Peyer's patch (tissue), 4 donors: ENCODE measurements at regions not wholly inside any gene's neighbourhood (a gene's known extent, or its start where the extent isn't known, plus 50 kb on each side); places are given as distances from the start of the nearest gene placed in this dataset.

Experiments used
- DNase-seq, 3 donors: peaks; one replicate each; pipeline ENCODE4 v3.0.0-alpha.2; 2017 to 2019
- H3K27ac ChIP-seq, 4 donors: fragments of 200-600 bp; sonication (generic); one replicate each; pipeline ENCODE4 v1.5.1; 2016 to 2019
- H3K27me3 ChIP-seq, 2 donors: fragments of 200-600 bp; sonication (generic); one replicate each; pipeline ENCODE4 v1.5.1; 2019
- H3K36me3 ChIP-seq, 3 donors: fragments of 200-600 bp; sonication (generic); one replicate each; pipeline ENCODE4 v1.5.1; 2016 to 2019
- H3K4me1 ChIP-seq, 4 donors: fragments of 200-600 bp; sonication (generic); one replicate each; pipeline ENCODE4 v1.5.1; 2016 to 2019
- H3K4me3 ChIP-seq, 4 donors: fragments of 200-600 bp; sonication (generic); 1 replicate in 3 of 4; 2 replicates in 1 of 4; pipeline ENCODE4 v1.5.1; 2016 to 2019; ENCODE audit warnings: mild to moderate bottlenecking in 1 of 4
- H3K9me3 ChIP-seq, 4 donors: fragments of 200-600 bp; sonication (generic); one replicate each; pipeline ENCODE4 v1.5.1; 2016 to 2019; ENCODE audit warnings: mild to moderate bottlenecking in 1 of 4
- CTCF ChIP-seq, 6 experiments: fragments of 450-650 bp in 4 of 6; fragments of 200-600 bp in 2 of 6; sonication (generic) in 1 of 6; IDR thresholded peaks; one replicate each; pipeline ENCODE4 v1.5.1; 2017 to 2019; ENCODE audit warnings: antibody characterized with exemption in 6 of 6, mild to moderate bottlenecking in 3 of 6, moderate library complexity in 1 of 6
- POLR2A ChIP-seq, 2 donors: fragments of 450-650 bp; IDR thresholded peaks; one replicate each; pipeline ENCODE4 v1.5.1; 2017; ENCODE audit warnings: antibody characterized with exemption in 2 of 2, mild to moderate bottlenecking in 2 of 2, moderate library complexity in 2 of 2

DNA sequence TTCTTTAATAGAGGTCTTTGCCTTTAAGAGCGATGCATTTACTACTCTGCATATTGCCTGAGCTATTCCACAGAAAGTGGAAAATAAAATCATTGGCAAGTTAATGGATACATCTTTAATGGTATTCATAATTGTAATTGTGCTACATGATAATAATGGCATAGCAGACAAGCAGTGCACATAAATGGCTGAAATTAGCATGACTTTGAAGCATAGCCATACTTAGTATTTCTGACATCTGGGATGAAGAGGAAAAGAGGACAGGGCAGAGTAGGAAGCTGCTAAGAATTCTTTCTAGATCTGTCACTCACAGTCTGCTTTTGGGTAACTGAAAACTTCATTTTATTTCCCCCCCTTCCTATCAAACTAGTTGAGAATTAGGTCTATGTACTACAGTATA lies 195.0 kb upstream of the NRIP1 start:
- Histone ChIP-seq H3K4me1 (no peaks in the 10 kb centered on the region), H3K27me3 (no peaks in the 10 kb centered on the region), H3K27ac (no peak overlapping the region), H3K4me3 (no peak overlapping the region), H3K36me3 (no peaks in the 10 kb centered on the region), H3K9me3 (no peaks in the 10 kb centered on the region)
- DNase-seq, result no peak
- TF ChIP-seq CTCF (IDR thresholded peaks at IDR 0.05), result no peak
- TF ChIP-seq POLR2A (IDR thresholded peaks at IDR 0.05), result no peak

DNA sequence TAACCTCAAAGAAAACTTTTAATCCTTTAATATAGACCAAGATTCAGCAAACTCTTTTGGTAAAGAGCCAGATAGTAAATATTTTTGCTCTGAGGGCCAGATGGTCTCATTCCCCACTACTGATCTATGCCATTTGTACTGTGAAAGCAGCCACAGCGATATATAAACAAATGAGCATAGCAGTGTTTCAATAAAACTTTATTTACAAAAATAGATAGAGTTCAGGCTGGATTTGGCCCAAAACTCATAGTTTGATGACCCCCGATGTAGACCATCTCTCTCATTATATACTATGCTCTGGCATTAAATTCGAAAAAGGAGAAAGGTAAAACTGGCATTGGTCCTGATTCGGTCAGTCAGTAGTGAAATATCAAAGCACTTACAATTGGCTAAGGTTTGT lies 195.8 kb upstream of the NRIP1 start:
- TF ChIP-seq POLR2A (IDR thresholded peaks at IDR 0.05) (no peak), CTCF (IDR thresholded peaks at IDR 0.05) (no peak)
- DNase-seq, result no peak
- Histone ChIP-seq H3K27ac (no peak overlapping the region), H3K27me3 (no peaks in the 10 kb centered on the region), H3K36me3 (no peaks in the 10 kb centered on the region), H3K4me3 (no peak overlapping the region), H3K9me3 (no peaks in the 10 kb centered on the region), H3K4me1 (no peaks in the 10 kb centered on the region)

DNA sequence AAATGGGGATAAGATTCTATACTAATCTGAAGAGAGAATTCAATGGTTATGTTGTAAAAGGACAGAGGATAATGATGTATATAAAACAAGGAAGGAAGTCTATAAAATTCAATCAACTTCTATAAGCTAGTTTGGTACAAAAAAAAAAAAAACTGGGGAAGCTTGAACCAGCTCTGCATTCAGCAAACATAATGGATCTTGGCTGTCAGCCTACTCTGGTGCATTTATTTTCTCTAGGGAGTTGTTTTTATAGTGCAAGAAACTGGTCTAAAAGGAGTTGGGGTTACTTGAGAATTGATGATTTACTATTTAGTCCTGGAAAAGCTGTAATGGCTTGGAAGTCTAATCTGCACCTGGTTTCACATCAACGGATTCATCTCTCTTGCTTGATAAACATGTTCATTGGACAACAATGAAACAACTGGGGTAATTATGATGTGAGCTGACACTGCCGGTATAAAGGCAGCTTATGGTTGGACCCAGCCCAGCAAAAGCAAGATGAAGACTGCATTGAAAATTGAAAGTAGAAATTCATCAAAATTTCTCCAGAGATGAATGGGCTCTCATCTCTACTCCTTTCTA lies 199.4 kb upstream of the NRIP1 start:
- Histone ChIP-seq H3K27me3 (no peaks in the 10 kb centered on the region), H3K36me3 (no peaks in the 10 kb centered on the region), H3K9me3 (no peaks in the 10 kb centered on the region), H3K27ac (no peak overlapping the region), H3K4me3 (no peak overlapping the region), H3K4me1 (no peaks in the 10 kb centered on the region)
- no peak for DNase-seq
- no peak for TF ChIP-seq POLR2A (IDR thresholded peaks at IDR 0.05)
- TF ChIP-seq CTCF (IDR thresholded peaks at IDR 0.05), result no peak

DNA sequence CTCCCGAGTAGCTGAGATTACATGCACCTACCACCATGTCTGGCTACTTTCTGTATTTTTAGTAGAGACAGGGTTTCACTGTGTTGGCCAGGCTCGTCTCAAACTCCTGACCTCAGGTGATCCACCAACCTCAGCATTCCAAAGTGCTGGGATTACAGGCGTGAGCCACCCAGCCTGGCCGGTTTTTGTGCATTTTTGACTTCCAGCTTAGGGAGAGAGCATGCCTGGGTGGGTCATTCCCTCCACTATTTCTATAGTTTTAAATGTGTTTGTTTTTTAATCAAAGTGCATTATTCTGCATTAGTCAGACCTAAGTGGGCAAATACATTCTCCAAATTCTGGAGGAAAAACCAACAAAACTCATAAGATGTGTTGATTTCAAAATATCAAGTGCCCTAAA lies 207.4 kb upstream of the NRIP1 start:
- H3K4me3 ChIP-seq, result no peak overlapping the region
- no peaks in the 10 kb centered on the region for H3K36me3 ChIP-seq
- TF ChIP-seq POLR2A (IDR thresholded peaks at IDR 0.05) (no peak), CTCF (IDR thresholded peaks at IDR 0.05) (no peak)
- no peaks in the 10 kb centered on the region for H3K9me3 ChIP-seq
- H3K4me1 ChIP-seq, result no peaks in the 10 kb centered on the region
- no peak overlapping the region for H3K27ac ChIP-seq
- DNase-seq, result no peak
- H3K27me3 ChIP-seq, result no peaks in the 10 kb centered on the region

GRCh38 chr21:15272591-15272990 lies 207.8 kb upstream of the NRIP1 start:
- Histone ChIP-seq H3K9me3 (no peaks in the 10 kb centered on the region), H3K27ac (no peak overlapping the region), H3K4me1 (no peaks in the 10 kb centered on the region), H3K27me3 (no peaks in the 10 kb centered on the region), H3K4me3 (no peak overlapping the region), H3K36me3 (no peaks in the 10 kb centered on the region)
- DNase-seq, result no peak
- no peak for TF ChIP-seq POLR2A (IDR thresholded peaks at IDR 0.05)
- no peak for TF ChIP-seq CTCF (IDR thresholded peaks at IDR 0.05)

GRCh38 chr21:15273244-15273643 lies 208.4 kb upstream of the NRIP1 start:
- Histone ChIP-seq H3K4me3 (no peak overlapping the region), H3K27me3 (no peaks in the 10 kb centered on the region), H3K9me3 (no peaks in the 10 kb centered on the region), H3K27ac (no peak overlapping the region), H3K4me1 (no peaks in the 10 kb centered on the region), H3K36me3 (no peaks in the 10 kb centered on the region)
- TF ChIP-seq CTCF (IDR thresholded peaks at IDR 0.05), result no peak
- no peak for TF ChIP-seq POLR2A (IDR thresholded peaks at IDR 0.05)
- DNase-seq, result no peak
